Neural crest cell (in vitro differentiated cells): ENCODE measurements at regions not wholly inside any gene's neighbourhood (a gene's known extent, or its start where the extent isn't known, plus 50 kb on each side); places are given as distances from the start of the nearest gene placed in this dataset.
"Not testable (repeated sequence)": the region's sequence is repeated elsewhere in the genome, so short reads cannot be mapped to it uniquely, and the experiment has no call there.

Experiments used
- DNase-seq: peaks from one replicate; pipeline ENCODE4 v3.0.0; 2021; ENCODE audit warnings: low read depth, mixed read lengths, low spot score
- H3K27ac Mint-ChIP-seq: one replicate; pipeline ENCODE4 v1.8.0; 2021; ENCODE audit warnings: mild to moderate bottlenecking, mixed read lengths; ENCODE audit not compliant: unreplicated experiment
- H3K27me3 Mint-ChIP-seq: 2 replicates; pipeline ENCODE4 v1.8.0; 2021; ENCODE audit warnings: low read depth, mild to moderate bottlenecking, mixed read lengths
- H3K36me3 Mint-ChIP-seq: 2 replicates; pipeline ENCODE4 v1.8.0; 2021; ENCODE audit warnings: low read depth, mild to moderate bottlenecking, mixed read lengths
- H3K4me1 Mint-ChIP-seq: 2 replicates; pipeline ENCODE4 v1.8.0; 2021; ENCODE audit warnings: mixed read lengths
- H3K4me3 Mint-ChIP-seq: one replicate; pipeline ENCODE4 v1.8.0; 2021; ENCODE audit warnings: mild to moderate bottlenecking, mixed read lengths
- H3K9me3 Mint-ChIP-seq: 2 replicates; pipeline ENCODE4 v1.8.0; 2021; ENCODE audit warnings: mixed read lengths
- TF ChIP-seq, protein P1 (sequence below): fragments of 200-600 bp; sonication (generic); conservative IDR thresholded peaks from 2 replicates; pipeline ENCODE4 v1.5.0; 2021; ENCODE audit warnings: antibody characterized with exemption, mild to moderate bottlenecking

DNA sequence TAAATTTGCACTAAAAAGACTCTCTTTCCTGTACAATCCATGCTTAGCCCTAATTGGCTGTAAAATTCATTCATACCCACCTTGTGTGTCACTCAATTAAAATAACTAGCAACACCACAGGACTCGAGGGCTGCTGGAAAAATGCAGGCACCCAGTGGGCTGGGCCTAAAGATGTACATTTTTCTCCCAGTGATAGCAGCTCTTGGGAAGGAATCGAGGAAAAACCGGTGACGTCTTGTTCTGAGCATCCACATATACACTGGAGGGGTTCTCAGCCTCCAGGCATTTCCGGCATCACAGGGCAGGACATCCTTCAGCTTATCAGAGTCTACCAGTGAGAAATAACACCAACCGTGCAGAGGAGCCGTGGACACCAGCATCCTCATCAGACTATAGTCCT is 85.8 kb upstream of the PITRM1 start:
- TF ChIP-seq, protein P1, sequence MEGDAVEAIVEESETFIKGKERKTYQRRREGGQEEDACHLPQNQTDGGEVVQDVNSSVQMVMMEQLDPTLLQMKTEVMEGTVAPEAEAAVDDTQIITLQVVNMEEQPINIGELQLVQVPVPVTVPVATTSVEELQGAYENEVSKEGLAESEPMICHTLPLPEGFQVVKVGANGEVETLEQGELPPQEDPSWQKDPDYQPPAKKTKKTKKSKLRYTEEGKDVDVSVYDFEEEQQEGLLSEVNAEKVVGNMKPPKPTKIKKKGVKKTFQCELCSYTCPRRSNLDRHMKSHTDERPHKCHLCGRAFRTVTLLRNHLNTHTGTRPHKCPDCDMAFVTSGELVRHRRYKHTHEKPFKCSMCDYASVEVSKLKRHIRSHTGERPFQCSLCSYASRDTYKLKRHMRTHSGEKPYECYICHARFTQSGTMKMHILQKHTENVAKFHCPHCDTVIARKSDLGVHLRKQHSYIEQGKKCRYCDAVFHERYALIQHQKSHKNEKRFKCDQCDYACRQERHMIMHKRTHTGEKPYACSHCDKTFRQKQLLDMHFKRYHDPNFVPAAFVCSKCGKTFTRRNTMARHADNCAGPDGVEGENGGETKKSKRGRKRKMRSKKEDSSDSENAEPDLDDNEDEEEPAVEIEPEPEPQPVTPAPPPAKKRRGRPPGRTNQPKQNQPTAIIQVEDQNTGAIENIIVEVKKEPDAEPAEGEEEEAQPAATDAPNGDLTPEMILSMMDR = no peak
- no peak for DNase-seq

DNA sequence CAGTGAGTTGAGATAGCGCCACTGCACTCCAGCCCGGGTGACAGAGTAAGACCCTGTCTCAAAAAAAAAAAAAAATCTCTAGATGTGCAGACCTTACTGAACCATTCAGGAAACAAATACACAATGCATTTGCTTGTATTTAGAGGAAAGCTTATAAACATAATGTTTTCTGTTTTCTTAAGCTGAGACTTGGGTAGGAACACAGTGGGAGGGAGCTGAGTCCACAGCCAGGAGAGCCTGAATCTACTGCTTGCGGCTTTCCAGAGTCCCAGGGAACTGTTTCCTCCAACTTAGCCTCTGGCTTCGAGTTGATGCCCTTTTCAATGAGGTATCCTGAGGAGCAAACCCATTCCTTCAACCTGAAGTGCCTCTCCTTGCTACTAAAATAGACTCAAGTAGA is 83.0 kb upstream of the PITRM1 start:
- Mint-ChIP-seq H3K27me3 (no peaks in the 10 kb centered on the region), H3K9me3 (no peaks in the 10 kb centered on the region), H3K27ac (no peak overlapping the region), H3K4me1 (peaks cover 4% of the 10 kb centered on the region), H3K36me3 (no peaks in the 10 kb centered on the region), H3K4me3 (no peak overlapping the region)
- DNase-seq = no peak
- TF ChIP-seq, protein P1 = no peak

More for the DNA sequence above, 85.8 kb upstream of the PITRM1 start:
- Mint-ChIP-seq H3K4me1 (peaks cover 4% of the 10 kb centered on the region), H3K36me3 (no peaks in the 10 kb centered on the region), H3K27me3 (no peaks in the 10 kb centered on the region), H3K9me3 (peaks cover 5% of the 10 kb centered on the region), H3K27ac (no peak overlapping the region), H3K4me3 (no peak overlapping the region)

DNA sequence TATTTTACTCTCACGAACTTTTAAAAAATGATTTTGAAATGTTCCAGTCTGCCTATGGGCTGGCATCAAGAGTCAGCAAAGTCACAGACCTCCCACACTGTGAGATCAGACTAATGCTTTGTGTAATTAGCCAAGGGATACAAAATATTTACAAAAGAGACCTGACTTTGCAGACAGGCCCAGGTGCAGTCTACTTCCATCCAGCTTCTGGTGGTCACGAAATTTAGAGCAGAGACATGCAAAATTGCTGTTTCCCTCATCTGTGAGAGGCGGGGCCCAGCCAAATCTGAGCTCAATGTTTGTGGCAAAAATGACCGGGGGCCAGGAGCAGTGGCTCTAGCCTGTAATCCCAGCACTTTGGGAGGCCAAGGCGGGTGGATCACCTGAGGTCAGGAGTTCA is 82.5 kb upstream of the PITRM1 start:
- no peak overlapping the region for H3K4me3 Mint-ChIP-seq
- TF ChIP-seq, protein P1 = no peak
- DNase-seq = no peak
- no peaks in the 10 kb centered on the region for H3K36me3 Mint-ChIP-seq
- H3K27ac Mint-ChIP-seq = no peak overlapping the region
- H3K4me1 Mint-ChIP-seq = peaks cover 4% of the 10 kb centered on the region
- no peaks in the 10 kb centered on the region for H3K27me3 Mint-ChIP-seq
- H3K9me3 Mint-ChIP-seq = no peaks in the 10 kb centered on the region

GRCh38 chr10:3253974-3254373 is 81.4 kb upstream of the PITRM1 start:
- H3K4me1 Mint-ChIP-seq, DNase-seq, H3K36me3 Mint-ChIP-seq, H3K27me3 Mint-ChIP-seq, H3K9me3 Mint-ChIP-seq, H3K27ac Mint-ChIP-seq, H3K4me3 Mint-ChIP-seq: not testable (repeated sequence)

- no peak for DNase-seq
- Mint-ChIP-seq H3K27me3 (no peaks in the 10 kb centered on the region), H3K4me3 (no peak overlapping the region), H3K36me3 (no peaks in the 10 kb centered on the region), H3K9me3 (no peaks in the 10 kb centered on the region), H3K4me1 (peaks cover 9% of the 10 kb centered on the region), H3K27ac (no peak overlapping the region)
- TF ChIP-seq, protein P1 = no peak
These were observed 78.6 kb upstream of the PITRM1 start for GRCh38 chr10:3251172-3251571.

DNA sequence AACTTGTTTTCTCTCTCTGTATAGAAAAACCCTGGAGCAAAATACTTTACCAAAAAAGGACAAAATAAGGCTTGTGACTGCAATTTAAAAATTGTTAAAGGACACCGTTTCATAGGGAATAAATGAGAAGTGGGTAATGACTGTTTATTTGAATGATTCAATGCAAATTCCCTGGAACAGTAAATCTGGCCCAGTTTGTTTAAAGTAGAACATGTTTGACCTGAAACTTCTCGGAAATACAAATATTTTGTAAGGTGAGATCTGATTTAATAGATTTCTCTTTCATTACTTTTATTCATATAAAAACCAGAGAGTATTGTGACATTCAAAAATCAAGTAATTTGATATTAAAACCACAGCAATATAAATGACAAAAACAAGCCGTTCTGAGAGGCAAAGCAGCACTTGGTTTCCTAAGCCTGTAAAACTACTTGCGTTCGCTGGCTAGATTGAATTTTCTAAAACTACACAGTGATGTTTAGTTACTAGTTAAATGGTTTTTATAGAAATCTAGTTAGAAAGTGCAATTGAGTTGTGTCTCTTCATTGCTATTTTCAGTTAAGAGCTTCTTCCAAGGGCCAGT is 76.8 kb upstream of the PITRM1 start:
- Mint-ChIP-seq H3K4me3 (no peak overlapping the region), H3K9me3 (no peaks in the 10 kb centered on the region), H3K4me1 (peaks cover 9% of the 10 kb centered on the region), H3K27me3 (no peaks in the 10 kb centered on the region), H3K36me3 (no peaks in the 10 kb centered on the region), H3K27ac (peak overlapping the region; percentile 45)
- no peak for DNase-seq
- TF ChIP-seq, protein P1 = no peak
